ENCODE measurements at regions not wholly inside any gene's neighbourhood (a gene's known extent, or its start where the extent isn't known, plus 50 kb on each side); places are given as distances from the start of the nearest gene placed in this dataset.

- no peaks in the 10 kb centered on the region for H3K4me1 ChIP-seq (ENCODE audit: insufficient read depth, low read length)
- WGBS (ENCODE audit: extremely low coverage, insufficient read length, low lambda C conversion rate): no CpG with 5 or more reads among the region's 1 CpG
- H3K4ac ChIP-seq (ENCODE audit: low read depth, low read length): no peak overlapping the region
These were observed 403.4 kb upstream of the MC4R start for GRCh38 chr18:60775978-60776377.

More at GRCh38 chr18:60775978-60776377, 403.4 kb upstream of the MC4R start:
- H2BK15ac ChIP-seq (ENCODE audit: low read depth, low read length): no peak overlapping the region
- no peak overlapping the region for H4K5ac ChIP-seq (ENCODE audit: insufficient read length, low read depth, low read length)
- H3K9ac ChIP-seq (ENCODE audit: extremely low read depth, insufficient read length, low read length): no peak overlapping the region
- no peaks in the 10 kb centered on the region for H3K9me3 ChIP-seq (ENCODE audit: control insufficient read depth, low read depth, low read length)
- no peaks in the 10 kb centered on the region for H3K79me2 ChIP-seq (ENCODE audit: insufficient read depth, low read length)
- no peak overlapping the region for H2AK5ac ChIP-seq (ENCODE audit: insufficient read length, low read length)
- peaks cover 0 to 31% (median 5%) of the 10 kb centered on the region in 3 experiments; a peak in 4 of 7 replicates for H3K36me3 Mint-ChIP-seq (ENCODE audit: insufficient read depth in 1 of 3, low read depth in 3 of 3)
- H3K4me2 ChIP-seq (ENCODE audit: insufficient read depth, insufficient read length, low read length): no peak overlapping the region
- no peak overlapping the region for H4K91ac ChIP-seq (ENCODE audit: insufficient read length, low read depth, low read length)
- no peak overlapping the region for H2BK120ac ChIP-seq (ENCODE audit: low read depth, low read length, poor library complexity, severe bottlenecking)
- no peak overlapping the region for H3K27ac ChIP-seq (ENCODE audit: insufficient read length, low read depth, low read length)
- H3K14ac ChIP-seq (ENCODE audit: insufficient read depth, low read length): no peak overlapping the region
- H3K23me2 ChIP-seq (ENCODE audit: insufficient read length, low read depth, low read length, poor library complexity, severe bottlenecking): no peaks in the 10 kb centered on the region
- no peak overlapping the region for H3K4me3 Mint-ChIP-seq
- H3K27me3 Mint-ChIP-seq (ENCODE audit: low read depth): no peaks in the 10 kb centered on the region
- H2BK12ac ChIP-seq (ENCODE audit: insufficient read length, low read depth, low read length): no peak overlapping the region
- H3K56ac ChIP-seq (ENCODE audit: insufficient read length, low read depth, low read length): no peak overlapping the region
- no peak overlapping the region for H3K18ac ChIP-seq (ENCODE audit: insufficient read length, low read depth, low read length)
- no peak overlapping the region for H4K8ac ChIP-seq (replicated peaks; ENCODE audit: insufficient read length, low read depth, low read length)
- no peaks in the 10 kb centered on the region for H3K79me1 ChIP-seq (ENCODE audit: insufficient read depth, low read depth, low read length, poor library complexity, severe bottlenecking)
- no peak overlapping the region for H3K23ac ChIP-seq (ENCODE audit: insufficient read length, low read depth, low read length)
- no peak for DNase-seq
- H2BK5ac ChIP-seq (ENCODE audit: insufficient read length, low read length): no peak overlapping the region
- no peaks in the 10 kb centered on the region for H3K27me3 ChIP-seq (ENCODE audit: insufficient read depth, low read length)
- H3K27ac Mint-ChIP-seq: no peak overlapping the region
- no peak overlapping the region for H3T11ph ChIP-seq (ENCODE audit: low read length)
- no peak overlapping the region for H2AFZ ChIP-seq (ENCODE audit: low read length)
- H3K9me3 Mint-ChIP-seq: peaks cover 32 to 34% of the 10 kb centered on the region in 2 experiments
- no peaks in the 10 kb centered on the region for H4K20me1 ChIP-seq (ENCODE audit: control insufficient read depth, insufficient read depth, insufficient read length)
- no peak for TF ChIP-seq CTCF (conservative IDR thresholded peaks at IDR 0.05)
- no peak overlapping the region for H2BK20ac ChIP-seq (ENCODE audit: low read depth, low read length, poor library complexity, severe bottlenecking)
- no peaks in the 10 kb centered on the region for H3K4me1 Mint-ChIP-seq
